TTC549 (cell line): ENCODE measurements at regions not wholly inside any gene's neighbourhood (a gene's known extent, or its start where the extent isn't known, plus 50 kb on each side); places are given as distances from the start of the nearest gene placed in this dataset.

Experiments
- FAIRE-seq: peaks from 2 replicates; lab custom pipeline; 2012; peaks lifted over from hg19 to GRCh38; lab: Jason Lieb, UNC

GRCh38 chr14:24693353-24693737, 59.4 kb upstream of the GZMB start:
- no peak for FAIRE-seq

- peak; percentile 88 for FAIRE-seq
Measured at GRCh38 chr14:24692382-24693352, 58.7 kb upstream of the GZMB start.

GRCh38 chr14:24690492-24690891, 56.5 kb upstream of the GZMB start:
- no peak for FAIRE-seq

DNA sequence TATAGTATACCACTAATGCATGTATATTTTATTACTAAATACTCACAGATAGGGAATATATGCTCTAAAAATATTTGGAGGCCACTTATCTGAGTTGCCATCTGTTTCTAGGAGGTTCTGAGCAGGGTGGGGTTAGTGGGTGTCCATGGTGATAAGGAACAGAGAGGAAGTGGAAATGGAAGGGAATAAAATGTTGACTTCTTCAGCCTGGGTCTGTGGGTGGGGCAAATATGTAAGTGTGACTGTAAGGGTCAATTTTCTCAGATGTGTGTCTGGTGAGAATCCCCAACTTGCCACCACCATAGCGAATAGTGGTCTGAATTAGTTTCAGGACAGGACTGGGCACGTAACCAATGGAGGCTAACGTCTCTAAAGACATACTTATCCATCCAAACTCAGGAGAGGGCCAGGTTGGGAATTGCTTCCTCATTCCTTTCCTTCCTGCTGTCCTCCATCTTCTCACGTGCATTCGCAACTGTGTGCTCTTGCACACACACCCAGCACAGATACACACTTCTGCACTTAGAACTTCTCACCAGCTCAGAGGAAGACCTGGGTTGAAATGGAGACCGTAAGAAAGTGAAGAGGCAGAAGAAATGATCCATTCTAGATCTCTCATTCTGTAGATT, 54.2 kb upstream of the GZMB start:
- FAIRE-seq, result no peak
